Urothelium cell line (cell line): ENCODE measurements at regions not wholly inside any gene's neighbourhood (a gene's known extent, or its start where the extent isn't known, plus 50 kb on each side); places are given as distances from the start of the nearest gene placed in this dataset.

Experiments used
- DNase-seq: peaks from one replicate; pipeline ENCODE4 v3.0.0; 2011; ENCODE audit warnings: low spot score, mixed read lengths
- FAIRE-seq: peaks from 2 replicates; lab custom pipeline; 2011; peaks lifted over from hg19 to GRCh38; lab: Jason Lieb, UNC

GRCh38 chr2:67258831-67259230 is 138.3 kb upstream of the ETAA1 start:
- no peak for FAIRE-seq
- DNase-seq, result no peak

- DNase-seq (peak; percentile 53), FAIRE-seq (no peak)
These were observed 137.4 kb upstream of the ETAA1 start for GRCh38 chr2:67259556-67260342.

DNA sequence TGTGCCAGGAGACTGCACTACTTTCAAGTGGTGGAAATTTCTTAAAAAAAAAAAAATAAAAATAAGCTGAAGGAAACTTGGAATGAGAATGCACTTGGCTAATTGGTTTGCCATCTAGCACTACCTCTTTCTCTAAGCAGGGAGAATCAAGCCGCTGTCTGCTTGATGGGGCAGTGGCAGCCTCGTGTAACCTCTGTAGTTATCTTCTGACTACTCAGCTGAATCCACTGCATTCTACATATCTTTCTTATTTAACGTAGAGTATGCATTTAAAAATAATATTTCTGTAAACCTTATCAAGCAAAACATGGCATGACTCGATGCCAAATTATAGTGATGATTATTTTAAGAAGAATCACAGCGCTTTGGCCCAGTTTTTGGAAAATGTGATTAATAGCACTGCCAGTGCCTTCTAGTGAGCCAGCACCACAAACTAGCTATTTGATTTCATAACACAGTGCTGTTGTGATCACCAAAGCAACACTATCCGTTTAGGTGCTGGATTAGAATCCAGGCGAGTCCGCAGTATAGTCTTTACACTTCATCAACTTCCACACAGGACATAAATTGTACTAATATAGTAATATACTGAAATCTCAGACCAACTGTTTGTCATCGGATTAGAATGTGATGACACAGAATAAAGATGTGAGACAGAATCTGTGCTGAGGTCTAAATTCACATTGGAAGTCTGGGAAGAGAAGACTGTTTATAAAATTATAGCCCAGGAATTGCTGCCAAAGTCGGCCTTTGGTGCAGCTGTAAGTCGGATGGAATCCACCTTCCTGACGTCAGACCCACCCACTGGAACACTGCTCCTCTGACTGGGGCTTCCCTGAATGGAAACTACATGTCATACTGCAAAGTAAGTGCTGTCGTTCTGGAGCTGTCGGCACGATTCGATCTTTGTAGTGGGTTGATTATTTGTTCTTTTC is 136.5 kb upstream of the ETAA1 start:
- DNase-seq (peak; percentile 79), FAIRE-seq (peak; percentile 13)

- DNase-seq (no peak), FAIRE-seq (no peak)
These were observed 129.9 kb upstream of the ETAA1 start for GRCh38 chr2:67267241-67267640.

GRCh38 chr2:67268797-67269196 is 128.3 kb upstream of the ETAA1 start:
- FAIRE-seq, result no peak
- DNase-seq, result no peak

DNA sequence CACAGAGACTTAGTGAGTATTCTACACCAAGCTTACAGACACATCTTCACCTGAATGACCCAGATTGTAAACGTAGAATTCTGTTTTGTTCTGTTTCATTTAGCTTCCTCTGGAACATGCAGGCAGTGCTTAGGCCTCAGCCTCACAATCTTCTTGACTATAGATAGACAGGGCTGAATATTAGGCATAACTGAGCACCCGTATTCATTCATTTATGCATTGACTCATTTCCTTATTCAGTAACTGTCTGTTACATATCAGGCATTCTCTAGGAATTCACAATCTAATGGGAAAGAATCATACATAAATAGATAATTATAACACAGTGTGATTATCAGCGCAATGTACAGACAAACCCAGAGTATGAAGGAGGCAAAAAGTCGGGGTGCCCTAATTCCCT is 124.9 kb upstream of the ETAA1 start:
- FAIRE-seq (no peak), DNase-seq (no peak)

- DNase-seq (no peak), FAIRE-seq (no peak)
These were observed 119.7 kb upstream of the ETAA1 start for GRCh38 chr2:67277450-67277849.

- FAIRE-seq (no peak), DNase-seq (no peak)
These were observed 116.0 kb upstream of the ETAA1 start for GRCh38 chr2:67281101-67281500.

- no peak for FAIRE-seq
- no peak for DNase-seq
These were observed 113.5 kb upstream of the ETAA1 start for GRCh38 chr2:67283641-67284040.

DNA sequence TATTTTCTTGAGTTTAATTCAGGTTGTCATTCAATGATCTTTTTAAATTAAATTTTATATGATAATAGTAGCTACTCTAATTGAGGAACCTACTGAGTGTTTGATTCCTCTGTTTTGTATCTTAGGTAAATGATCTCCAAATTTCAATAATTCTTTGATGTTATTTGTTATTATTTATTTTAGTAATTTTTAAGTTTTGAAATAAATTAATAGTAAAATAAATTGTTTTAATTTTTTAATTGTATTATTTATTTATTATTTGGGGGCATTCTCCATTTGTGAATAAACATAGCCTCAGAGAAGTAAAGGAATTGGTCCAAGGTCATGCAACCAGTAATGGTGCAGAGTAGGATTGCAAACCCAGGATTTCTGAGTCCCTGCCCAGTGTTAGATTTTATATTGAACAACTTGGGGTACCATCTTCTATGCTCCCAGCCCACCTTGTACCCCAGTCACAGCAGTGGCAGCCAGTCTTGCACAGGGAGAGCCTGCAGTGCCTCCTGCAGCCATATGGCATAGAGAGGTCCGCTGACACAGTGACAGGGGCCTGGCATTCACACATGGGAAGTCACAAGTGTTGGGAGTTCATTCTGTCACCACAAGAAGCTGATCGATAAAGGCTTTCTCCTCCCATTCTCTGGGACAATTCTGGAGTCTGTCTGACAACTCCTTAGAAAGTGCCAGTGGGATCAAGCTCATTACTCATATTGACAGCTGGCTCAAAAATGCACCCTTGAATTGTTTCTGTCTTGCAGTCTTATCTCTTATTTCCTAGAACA is 110.0 kb upstream of the ETAA1 start:
- no peak for DNase-seq
- no peak for FAIRE-seq

GRCh38 chr2:67289271-67289670 is 107.9 kb upstream of the ETAA1 start:
- DNase-seq, result no peak
- FAIRE-seq, result no peak

GRCh38 chr2:67289921-67290371 is 107.2 kb upstream of the ETAA1 start:
- no peak for FAIRE-seq
- no peak for DNase-seq

- FAIRE-seq (no peak), DNase-seq (peak; percentile 32)
These were observed 106.5 kb upstream of the ETAA1 start for GRCh38 chr2:67290451-67291290.

GRCh38 chr2:67294218-67294617 is 102.9 kb upstream of the ETAA1 start:
- FAIRE-seq (no peak), DNase-seq (no peak)

GRCh38 chr2:67295406-67295805 is 101.7 kb upstream of the ETAA1 start:
- FAIRE-seq, result no peak
- no peak for DNase-seq

DNA sequence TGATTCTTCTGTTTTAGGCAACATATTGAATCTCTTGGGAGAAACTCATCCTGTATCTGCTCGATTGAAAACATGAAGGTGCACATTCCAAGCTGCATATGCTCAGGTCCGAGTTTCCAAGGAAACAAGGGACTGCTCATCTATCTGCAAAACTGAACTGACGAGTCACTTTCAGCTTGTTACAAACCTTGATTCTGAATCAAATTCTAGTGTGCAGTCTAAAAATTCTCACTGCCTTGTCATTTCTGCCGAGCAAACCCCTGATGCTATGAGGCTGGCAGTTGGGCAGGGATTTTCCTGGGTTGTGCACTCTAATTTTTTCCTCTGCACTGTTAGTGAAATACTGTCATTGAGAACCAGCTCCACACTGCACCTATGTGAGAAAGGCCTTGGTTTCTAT is 101.3 kb upstream of the ETAA1 start:
- peak; percentile 23 for FAIRE-seq

GRCh38 chr2:67304300-67304890 is 92.7 kb upstream of the ETAA1 start:
- DNase-seq (no peak), FAIRE-seq (no peak)

More for the DNA sequence above, 101.3 kb upstream of the ETAA1 start:
- no peak for DNase-seq

DNA sequence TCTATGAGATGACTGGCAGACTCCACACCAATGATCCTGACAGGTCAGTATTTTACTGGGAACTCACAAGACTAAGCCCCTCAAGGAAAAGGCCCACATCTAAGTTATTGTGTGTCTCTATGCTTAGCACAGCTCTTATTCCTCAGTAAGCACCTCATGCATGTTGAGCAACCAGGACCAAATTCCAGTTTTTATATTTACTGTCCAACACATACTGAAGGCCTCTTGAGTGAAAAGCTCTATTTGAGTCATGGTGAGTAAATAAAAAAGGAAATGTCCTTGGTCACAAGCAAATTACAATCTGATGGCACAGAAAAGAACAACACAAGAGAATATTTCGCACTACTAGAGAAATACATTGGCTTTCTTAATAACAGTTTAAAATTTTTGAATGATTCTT is 87.9 kb upstream of the ETAA1 start:
- FAIRE-seq (no peak), DNase-seq (no peak)

DNA sequence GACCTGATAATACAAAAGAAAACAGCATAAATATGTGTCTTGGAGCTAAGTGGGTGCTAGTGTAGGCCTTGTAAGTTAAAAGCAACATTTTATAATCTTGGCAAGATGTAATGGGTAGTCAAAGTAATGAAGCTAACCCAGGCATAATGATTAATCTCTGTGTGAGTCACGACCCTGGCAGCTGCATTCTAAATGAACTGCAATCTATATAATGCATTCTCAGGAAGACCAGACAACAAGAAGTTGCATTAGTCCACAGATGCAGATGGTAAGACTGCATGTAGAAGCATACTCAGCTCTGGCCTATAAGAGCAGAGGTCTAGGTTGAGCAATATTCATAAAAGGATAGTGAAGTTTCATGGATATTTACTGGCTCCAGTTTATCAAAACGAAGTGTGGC is 85.6 kb upstream of the ETAA1 start:
- no peak for FAIRE-seq
- no peak for DNase-seq

DNA sequence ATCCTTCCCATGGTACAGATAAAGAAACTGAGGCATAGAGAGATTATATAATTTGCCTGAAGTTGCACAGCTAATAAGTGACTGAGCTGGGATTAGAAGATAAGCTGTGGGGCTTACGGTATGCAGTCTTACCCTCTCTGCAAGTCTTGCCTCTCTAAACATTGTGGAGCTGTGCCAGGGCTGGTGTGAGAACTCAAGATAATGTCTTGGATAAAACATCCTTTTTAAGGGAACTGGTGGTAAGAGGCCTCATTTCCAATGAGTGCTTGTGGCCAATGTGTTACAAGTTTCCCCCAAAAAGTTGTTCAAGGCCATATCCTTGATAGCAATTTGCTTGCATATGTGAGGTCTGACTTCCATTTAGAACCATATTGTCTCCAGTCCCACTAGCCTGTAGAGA is 84.3 kb upstream of the ETAA1 start:
- FAIRE-seq (no peak), DNase-seq (no peak)
